Suppressor macrophage treated with lipopolysaccharide for 1 hour (primary cell): ENCODE measurements at regions not wholly inside any gene's neighbourhood (a gene's known extent, or its start where the extent isn't known, plus 50 kb on each side); places are given as distances from the start of the nearest gene placed in this dataset.

Experiments used
- DNase-seq, 3 donors: peaks; one replicate each; pipeline ENCODE4 v3.0.0-alpha.2; 2020 to 2022

DNA sequence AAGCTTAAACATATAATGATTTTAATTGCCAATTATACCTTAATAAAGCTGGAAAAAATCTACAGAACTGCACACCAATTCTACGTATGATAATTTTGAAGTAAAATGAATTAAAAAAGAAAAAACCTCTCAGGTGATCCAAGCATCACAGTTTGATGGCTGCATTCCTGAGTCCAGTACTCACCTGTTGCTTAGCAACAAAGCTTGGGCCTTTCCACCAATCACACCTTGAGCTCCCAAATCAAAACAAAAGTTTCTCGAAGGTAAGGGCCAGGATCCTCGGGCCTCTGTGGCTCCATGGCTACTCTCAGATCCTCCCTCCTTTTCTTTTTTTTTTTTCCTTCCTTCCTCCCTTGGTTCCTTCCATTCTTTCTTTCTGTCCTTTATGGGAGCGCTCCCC is 137.2 kb upstream of the PCBD1 start:
- no peak for DNase-seq

DNA sequence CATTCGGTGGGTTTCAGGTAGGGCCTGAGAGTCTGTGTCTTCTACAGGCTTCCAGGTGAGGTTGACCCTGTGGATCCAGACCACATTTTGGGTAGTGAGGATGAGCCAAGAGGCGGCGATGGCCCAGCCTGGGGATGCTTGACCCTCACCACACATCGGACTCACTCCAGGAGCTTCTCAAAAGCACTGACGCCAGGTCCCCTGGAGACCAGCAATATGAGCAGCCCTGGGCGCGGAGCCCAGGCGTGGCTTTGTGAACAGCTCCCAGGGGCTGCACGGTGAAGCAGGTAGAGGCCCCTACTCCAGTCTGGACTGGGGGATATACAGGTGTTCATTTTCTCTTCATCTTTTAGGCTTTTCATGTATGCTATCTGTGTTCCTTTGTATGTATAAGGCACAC is 139.7 kb upstream of the PCBD1 start:
- DNase-seq, result no peak

DNA sequence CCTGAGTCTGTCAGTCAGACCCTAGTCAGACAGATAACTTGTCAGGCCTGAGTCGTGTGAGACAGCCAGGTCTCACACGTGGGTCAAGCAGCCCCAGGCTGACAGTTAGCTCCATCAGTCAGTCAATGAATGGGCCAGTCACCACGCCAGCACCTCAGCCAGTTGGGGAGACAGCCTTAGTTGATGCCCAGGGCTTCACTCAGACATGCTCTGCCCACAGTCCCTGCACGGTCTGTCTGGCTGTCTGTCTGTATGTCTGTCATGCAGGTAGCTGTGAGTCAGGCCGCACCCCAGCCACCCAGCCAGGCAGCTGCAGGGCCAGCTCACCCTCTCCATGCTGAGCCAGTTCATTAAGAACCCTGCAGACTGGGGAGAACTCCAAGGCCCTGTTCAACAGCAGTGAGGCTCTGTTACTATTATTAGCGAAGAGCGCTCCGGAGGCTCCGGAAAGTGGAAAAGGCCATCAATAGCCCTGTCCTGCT is 141.1 kb upstream of the PCBD1 start:
- DNase-seq, result no peak

DNA sequence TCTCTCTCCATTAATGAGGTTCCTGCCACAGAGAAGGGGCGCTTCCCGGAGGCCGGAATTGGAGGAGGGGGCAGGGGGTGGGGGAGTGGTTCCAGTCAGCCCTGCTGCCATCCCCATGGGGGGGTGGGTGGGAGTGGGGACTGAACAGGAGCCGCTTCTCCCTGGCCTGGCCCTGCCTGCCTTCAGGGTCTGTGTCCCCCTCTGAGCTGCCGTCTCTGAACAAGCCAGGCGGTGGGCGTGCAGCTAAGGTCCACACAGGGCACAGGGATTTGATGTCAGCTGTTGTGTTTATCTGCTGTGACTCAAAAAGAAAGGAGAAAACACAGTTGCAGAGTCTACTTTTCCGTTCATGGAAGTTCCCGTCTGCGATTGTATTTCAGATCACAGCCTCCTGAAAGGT is 141.5 kb upstream of the PCBD1 start:
- DNase-seq, result no peak

DNA sequence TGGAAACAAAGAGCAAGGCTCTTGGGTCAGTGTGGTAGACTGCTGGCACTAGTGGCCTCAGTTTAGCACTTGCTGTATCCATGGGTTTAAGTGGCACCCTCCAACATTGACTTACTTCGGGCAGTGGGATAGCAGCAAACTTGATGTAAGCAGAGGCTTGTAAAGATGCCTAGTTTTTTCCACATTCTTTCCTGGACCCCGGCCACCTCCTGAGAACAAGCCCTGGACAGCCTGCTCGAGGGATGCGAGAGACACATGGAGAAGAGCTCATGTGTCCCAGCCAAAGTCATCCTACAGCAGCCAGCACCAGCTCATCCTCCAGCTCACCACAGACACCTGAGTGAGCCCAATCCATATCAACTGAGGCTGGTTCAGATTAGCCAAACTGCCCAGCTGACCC is 142.7 kb upstream of the PCBD1 start:
- DNase-seq, result no peak

GRCh38 chr10:71031603-71032002 is 143.2 kb upstream of the PCBD1 start:
- DNase-seq, result no peak

DNA sequence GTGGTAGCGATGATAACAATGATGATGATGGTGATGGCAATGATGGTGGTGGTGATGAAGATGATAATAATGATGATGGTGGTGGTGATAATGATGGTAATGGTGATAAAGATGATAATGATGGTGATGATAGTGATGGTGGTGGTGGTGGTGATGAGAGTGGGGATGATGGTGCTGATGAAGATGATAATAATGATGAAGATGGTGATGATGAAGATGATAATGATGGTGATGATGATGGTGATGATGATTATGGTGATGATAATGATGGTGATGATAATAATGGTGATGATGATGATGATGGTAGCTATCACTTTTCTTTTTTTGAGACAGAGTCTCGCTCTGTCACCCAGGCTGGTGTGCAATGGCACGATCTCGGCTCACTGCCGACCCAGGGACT is 144.5 kb upstream of the PCBD1 start:
- DNase-seq, result no peak

DNA sequence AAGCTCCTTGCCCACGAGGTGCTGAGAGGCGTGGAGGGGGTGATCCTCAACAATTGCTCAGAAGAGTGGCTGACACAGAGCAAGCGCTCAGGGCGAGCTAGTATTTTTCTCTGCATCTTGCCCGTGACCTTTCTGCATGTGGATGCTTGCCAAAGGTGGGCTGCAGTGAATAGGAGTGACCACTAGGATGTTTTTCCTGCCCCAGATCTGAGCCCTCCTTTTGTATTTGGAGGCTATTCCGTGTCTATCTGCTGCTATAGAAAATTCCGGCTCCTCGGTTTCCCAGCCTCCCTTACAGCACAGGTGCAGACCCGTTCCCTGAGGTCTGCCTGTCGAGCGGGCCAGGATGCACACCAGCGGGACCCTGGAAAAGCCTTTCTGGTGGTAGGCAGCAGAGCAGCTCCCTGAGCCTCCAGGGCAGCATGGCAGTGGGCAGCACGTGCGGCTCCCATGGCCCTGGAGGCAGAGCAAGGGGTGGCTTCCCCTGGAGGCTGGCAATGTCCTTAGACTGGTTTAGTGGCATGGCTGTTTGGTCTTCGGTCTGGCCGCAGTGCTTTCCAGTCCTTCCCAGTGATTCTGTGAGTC is 145.1 kb upstream of the PCBD1 start:
- DNase-seq, result no peak

GRCh38 chr10:71035511-71036296 is 147.3 kb upstream of the PCBD1 start:
- no peak for DNase-seq

- DNase-seq, result no peak
Observed at GRCh38 chr10:71036297-71036966, 148.1 kb upstream of the PCBD1 start.

DNA sequence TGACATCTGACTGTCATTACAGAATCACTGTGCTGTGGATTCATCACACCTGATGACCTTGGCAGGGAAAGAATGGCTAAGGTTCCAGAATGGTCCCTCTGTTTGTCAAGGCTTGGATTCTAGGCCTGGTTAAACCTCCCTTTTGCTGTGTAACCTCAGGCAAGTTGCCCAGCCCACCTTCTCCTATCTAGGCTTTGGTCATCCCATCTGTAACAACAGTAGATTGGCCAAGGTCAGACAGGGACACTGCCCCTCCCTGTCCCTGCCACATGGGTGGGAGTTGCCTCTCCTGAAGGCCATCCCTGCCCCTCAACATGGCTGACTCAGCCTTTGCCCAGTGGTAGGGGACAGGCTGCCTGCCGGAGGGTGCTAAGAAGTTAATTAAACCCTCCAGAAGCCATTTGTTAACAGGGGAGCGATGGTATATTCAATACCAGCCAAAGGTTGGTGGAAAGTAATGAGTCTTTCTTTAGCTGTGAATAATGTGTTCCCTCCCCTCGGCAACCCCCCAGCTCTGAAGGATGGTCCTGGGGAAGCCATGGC is 149.8 kb upstream of the PCBD1 start:
- no peak for DNase-seq

- DNase-seq, result no peak
Observed at GRCh38 chr10:71038921-71039320, 150.6 kb upstream of the PCBD1 start.

DNA sequence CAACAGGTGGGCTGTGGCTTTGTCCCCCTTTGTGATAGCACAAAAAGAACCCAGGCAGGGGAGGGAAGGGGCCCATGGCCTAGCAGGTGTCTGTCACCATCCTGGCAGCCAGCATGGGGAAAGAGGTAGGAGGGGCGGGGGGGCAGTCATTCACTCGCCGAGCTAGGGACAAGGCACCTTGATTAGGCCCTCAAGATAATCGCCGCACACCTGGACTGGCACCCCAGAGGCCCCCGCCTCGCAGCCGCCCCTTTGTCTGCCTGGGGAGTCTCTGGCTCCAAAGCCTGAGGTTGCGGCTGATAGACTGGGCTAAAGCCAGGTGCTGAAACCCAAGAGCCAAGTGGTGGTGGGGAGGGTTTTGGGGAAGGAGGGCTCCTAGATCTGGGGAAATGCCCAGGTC is 151.2 kb upstream of the PCBD1 start:
- no peak for DNase-seq

DNA sequence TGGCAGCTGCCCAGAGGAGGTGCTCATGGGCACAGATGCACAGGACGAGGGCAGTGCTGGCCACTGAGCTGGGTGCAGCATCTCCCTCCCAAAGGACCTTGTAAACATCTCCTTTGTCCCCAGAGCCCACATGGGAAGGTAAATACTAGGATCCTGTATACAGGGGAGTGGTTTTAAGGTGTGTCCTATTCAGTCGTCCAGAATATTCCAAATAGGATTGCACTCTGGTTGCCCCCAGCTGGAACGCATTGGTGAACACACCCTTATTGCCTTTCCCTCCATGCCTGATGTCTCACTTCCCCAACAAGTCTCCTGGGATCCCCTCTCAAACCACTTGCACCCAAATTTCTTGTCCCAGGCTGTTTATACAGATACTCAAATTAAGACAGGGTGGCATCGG is 152.0 kb upstream of the PCBD1 start:
- no peak for DNase-seq

GRCh38 chr10:71040846-71041605 is 152.7 kb upstream of the PCBD1 start:
- DNase-seq, result no peak

GRCh38 chr10:71042216-71042615 is 153.9 kb upstream of the PCBD1 start:
- peak; percentile 83 to 86 (median 83) for DNase-seq

DNA sequence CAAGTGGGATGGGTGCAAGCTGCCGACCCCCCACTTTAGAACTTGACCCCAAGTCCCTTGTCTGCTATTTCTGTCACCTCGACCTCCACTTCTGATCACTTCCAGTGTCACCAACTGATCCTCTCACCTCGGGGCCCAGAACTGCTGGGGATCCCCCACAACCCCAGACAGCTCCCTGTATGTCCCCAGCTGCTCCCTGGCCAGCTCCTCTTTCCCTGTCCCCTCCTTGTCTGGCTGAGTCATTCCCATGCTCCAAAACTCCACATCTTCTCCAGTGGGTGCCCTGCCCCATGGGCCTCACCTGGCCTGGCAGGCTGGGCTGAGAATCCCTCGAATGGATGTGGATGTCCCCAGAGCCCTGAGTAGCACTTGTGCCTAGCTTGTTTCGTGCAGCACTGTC is 154.3 kb upstream of the PCBD1 start:
- no peak for DNase-seq

DNA sequence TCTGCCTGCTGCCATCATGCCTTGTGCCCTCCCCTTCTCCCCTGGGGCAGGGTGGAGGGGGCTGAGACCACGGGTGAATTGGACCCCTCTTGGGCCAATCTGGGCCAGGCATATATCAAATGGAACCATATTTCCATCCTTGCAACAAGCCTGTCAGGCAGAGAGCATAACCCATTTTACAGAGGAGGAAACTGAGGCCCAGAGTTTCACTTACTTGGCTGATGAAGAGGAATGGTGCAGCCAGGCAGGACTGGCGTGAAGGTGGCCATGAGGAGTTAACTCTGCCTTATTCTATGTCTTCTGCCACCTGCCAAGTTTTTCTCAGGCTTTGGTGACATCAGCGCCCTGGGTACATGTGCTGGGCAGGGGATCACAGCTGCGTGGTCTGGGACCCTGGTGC is 155.5 kb upstream of the PCBD1 start:
- DNase-seq, result no peak

GRCh38 chr10:71044720-71045119 is 156.4 kb upstream of the PCBD1 start:
- no peak for DNase-seq

DNA sequence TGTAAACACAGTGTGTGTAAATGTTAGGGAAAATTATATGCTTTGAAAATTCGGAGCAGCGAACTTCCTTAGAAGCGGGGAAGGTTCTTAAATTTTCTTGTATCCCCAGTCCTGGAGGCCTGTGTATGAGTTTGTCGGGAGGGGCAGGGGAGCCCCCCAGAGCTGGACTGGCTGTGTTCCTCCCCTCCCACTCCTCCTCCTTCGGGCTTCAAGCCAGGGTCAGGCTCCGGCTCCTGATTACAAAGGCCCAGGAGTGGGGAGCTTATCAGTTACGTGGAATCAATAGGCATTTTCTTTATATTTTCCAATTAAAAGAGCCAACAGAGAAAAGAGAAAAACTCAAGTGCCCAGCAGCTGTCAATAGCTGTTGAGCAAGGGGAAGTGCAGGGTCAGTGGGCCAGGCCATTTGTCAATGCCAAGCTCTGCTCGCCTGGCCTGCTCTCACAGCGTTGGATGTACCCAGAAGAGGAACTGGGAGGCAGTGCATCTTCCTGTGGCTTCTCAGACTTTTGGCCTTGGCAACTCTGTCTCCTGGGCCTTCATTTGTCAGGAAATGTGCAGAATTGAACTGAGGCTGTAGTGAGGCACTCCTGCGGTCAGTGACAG is 156.9 kb upstream of the PCBD1 start:
- DNase-seq, result peak; percentile 84 to 87 (median 85)

GRCh38 chr10:71045936-71046335 is 157.6 kb upstream of the PCBD1 start:
- no peak for DNase-seq

DNA sequence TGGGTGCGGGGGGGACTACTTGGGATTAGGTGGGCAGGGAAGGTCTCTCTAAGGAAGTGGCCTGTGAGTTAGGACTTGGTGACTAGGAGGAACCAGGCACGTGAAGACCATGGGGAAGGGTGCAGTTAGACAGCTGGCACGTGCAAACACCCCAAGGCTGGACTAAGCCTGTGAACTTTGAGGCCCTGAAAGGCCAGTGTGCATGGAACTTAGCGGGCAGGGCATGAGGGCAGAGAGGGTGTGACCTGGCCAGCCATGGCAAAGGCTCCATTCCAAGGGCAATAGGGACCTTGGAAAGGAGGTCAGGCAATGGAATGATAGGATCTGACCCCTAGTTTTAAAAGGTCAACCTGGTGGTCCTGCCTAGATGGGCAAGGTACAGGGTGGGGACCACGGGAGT is 158.4 kb upstream of the PCBD1 start:
- no peak for DNase-seq
